OCI-M2 (cell line): ENCODE measurements at regions not wholly inside any gene's neighbourhood (a gene's known extent, or its start where the extent isn't known, plus 50 kb on each side); places are given as distances from the start of the nearest gene placed in this dataset.

Experiments
- DNase-seq: peaks from one replicate; lab custom pipeline; 2025; ENCODE audit not compliant: unreplicated experiment; lab: John Stamatoyannopoulos, UW

- no peak for DNase-seq
These were observed 661.2 kb downstream of the TBC1D4 start for GRCh38 chr13:74820809-74821208.

- DNase-seq, result no peak
These were observed 662.4 kb downstream of the TBC1D4 start for GRCh38 chr13:74819549-74819948.

GRCh38 chr13:74816737-74817136 is 665.2 kb downstream of the TBC1D4 start:
- no peak for DNase-seq

- DNase-seq, result no peak
These were observed 662.0 kb upstream of the KLF12 start for GRCh38 chr13:74796157-74796556.

- no peak for DNase-seq
These were observed 661.3 kb upstream of the KLF12 start for GRCh38 chr13:74795526-74795925.

- no peak for DNase-seq
These were observed 660.4 kb upstream of the KLF12 start for GRCh38 chr13:74794582-74794981.

GRCh38 chr13:74794147-74794546 is 659.9 kb upstream of the KLF12 start:
- no peak for DNase-seq

GRCh38 chr13:74784959-74785358 is 650.8 kb upstream of the KLF12 start:
- DNase-seq, result no peak

GRCh38 chr13:74778946-74779345 is 644.7 kb upstream of the KLF12 start:
- no peak for DNase-seq

GRCh38 chr13:74778087-74778486 is 643.9 kb upstream of the KLF12 start:
- DNase-seq, result no peak

GRCh38 chr13:74774264-74774663 is 640.1 kb upstream of the KLF12 start:
- DNase-seq, result no peak

- DNase-seq, result no peak
These were observed 639.0 kb upstream of the KLF12 start for GRCh38 chr13:74773248-74773647.

GRCh38 chr13:74771964-74772363 is 637.8 kb upstream of the KLF12 start:
- DNase-seq, result no peak

- DNase-seq, result no peak
These were observed 636.2 kb upstream of the KLF12 start for GRCh38 chr13:74770361-74770760.

- DNase-seq, result no peak
These were observed 635.1 kb upstream of the KLF12 start for GRCh38 chr13:74769333-74769732.

GRCh38 chr13:74768521-74769085 is 634.4 kb upstream of the KLF12 start:
- no peak for DNase-seq

GRCh38 chr13:74767050-74767449 is 632.8 kb upstream of the KLF12 start:
- DNase-seq, result no peak

- no peak for DNase-seq
These were observed 631.8 kb upstream of the KLF12 start for GRCh38 chr13:74765955-74766354.

- no peak for DNase-seq
These were observed 627.9 kb upstream of the KLF12 start for GRCh38 chr13:74761801-74762757.

- no peak for DNase-seq
These were observed 624.0 kb upstream of the KLF12 start for GRCh38 chr13:74758188-74758587.

GRCh38 chr13:74755065-74755464 is 620.9 kb upstream of the KLF12 start:
- no peak for DNase-seq

- no peak for DNase-seq
These were observed 617.5 kb upstream of the KLF12 start for GRCh38 chr13:74751739-74752138.
